HCT116 (cell line): ENCODE measurements at regions not wholly inside any gene's neighbourhood (a gene's known extent, or its start where the extent isn't known, plus 50 kb on each side); places are given as distances from the start of the nearest gene placed in this dataset.

ENCODE experiments used
- ATAC-seq: fragments of 200-7000 bp; cut with Tn5 transposase; 2 replicates; pipeline ENCODE4 v1.9.1; 2020; ENCODE audit warnings: mild to moderate bottlenecking, moderate library complexity
- BruUV-seq: library from RNA; stranded (reverse); fragments of 400-500 nt; replicated peaks from 2 replicates; lab custom pipeline; 2021; lab: Mats Ljungman, UMichigan
- CTCF ChIA-PET: fragments of 300-600 bp; sonication (Branson Sonifier 250); formaldehyde crosslinking; loops from one replicate; lab custom pipeline; 2021; ENCODE audit warnings: antibody characterized with exemption; lab: Charles Lee
- POLR2A ChIA-PET: fragments of 300-600, 350-600 bp; sonication (Branson Sonifier 250); formaldehyde crosslinking; loops from one replicate; lab custom pipeline; 2021; ENCODE audit warnings: antibody characterized with exemption; lab: Charles Lee
- RAD21 ChIA-PET, 2 experiments: fragments of 300-600 bp; sonication (Branson Sonifier 250); formaldehyde crosslinking; loops; one replicate each; lab custom pipeline; 2023; ENCODE audit warnings: low total read pairs in 2 of 2; ENCODE audit not compliant: uncharacterized antibody in 2 of 2, unreplicated experiment in 2 of 2, low non-redundant PET in 1 of 2; lab: Charles Lee
- DNase-seq: peaks from one replicate; pipeline ENCODE4 v3.0.0-alpha.2; 2010; ENCODE audit warnings: low read depth, low spot score
- H2AFZ ChIP-seq: fragments of 200-600 bp; shearing (Covaris generic), sonication (generic); 2 replicates; pipeline ENCODE4 v1.6.1; 2017; ENCODE audit warnings: low read depth, mixed run types, mixed read lengths, antibody characterized with exemption, low read length; ENCODE audit not compliant: poor library complexity, severe bottlenecking
- H3K27ac ChIP-seq: 2 replicates; pipeline ENCODE4 v1.5.1; 2012; ENCODE audit warnings: low read depth, low read length
- H3K27me3 ChIP-seq: fragments of 200-600 bp; sonication (generic); 2 replicates; pipeline ENCODE4 v1.6.1; 2016; ENCODE audit warnings: mixed run types, low read length, mixed read lengths; ENCODE audit not compliant: insufficient read depth
- H3K36me3 ChIP-seq, 2 experiments: fragments of 200-500 bp in 1 of 2; fragments of 200-600 bp in 1 of 2; sonication (Bioruptor generic) in 1 of 2; sonication (generic) in 1 of 2; 2 replicates each; pipeline versions ENCODE4 v1.5.1 to v1.6.1; 2014 to 2016; ENCODE audit warnings: low read length in 2 of 2, inconsistent platforms in 1 of 2, mixed read lengths in 1 of 2, mixed run types in 1 of 2; ENCODE audit not compliant: insufficient read depth in 2 of 2, control insufficient read depth in 1 of 2
- H3K4me1 ChIP-seq, 2 experiments: fragments of 200-600 bp in 1 of 2; sonication (generic) in 1 of 2; 2 replicates each; pipeline versions ENCODE4 v1.5.1 to v1.6.1; 2012 to 2017; ENCODE audit warnings: low read length in 2 of 2, inconsistent platforms in 1 of 2, mild to moderate bottlenecking in 1 of 2, mixed read lengths in 1 of 2, mixed run types in 1 of 2, moderate library complexity in 1 of 2; ENCODE audit not compliant: insufficient read depth in 2 of 2, control insufficient read depth in 1 of 2
- H3K4me2 ChIP-seq: fragments of 200-600 bp; sonication (generic); 2 replicates; pipeline ENCODE4 v1.6.1; 2017; ENCODE audit warnings: mixed run types, low read length, mixed read lengths
- H3K4me3 ChIP-seq, 2 experiments: fragments of 200-600 bp in 1 of 2; sonication (generic) in 1 of 2; replicated peaks in 1 of 2; 2 replicates each; pipeline ENCODE4 v1.5.1; 2011 to 2016; ENCODE audit warnings: low read length in 2 of 2, control low read depth in 1 of 2, low read depth in 1 of 2, mild to moderate bottlenecking in 1 of 2, mixed read lengths in 1 of 2, mixed run types in 1 of 2
- H3K79me2 ChIP-seq: fragments of 200-600 bp; sonication (generic); 2 replicates; pipeline ENCODE4 v1.6.1; 2017; ENCODE audit warnings: mild to moderate bottlenecking, mixed run types, low read length, moderate library complexity, mixed read lengths; ENCODE audit not compliant: insufficient read depth
- H3K9ac ChIP-seq: fragments of 200-600 bp; sonication (generic); 2 replicates; pipeline ENCODE4 v1.6.1; 2016; ENCODE audit warnings: low read length, mixed read lengths
- H3K9me2 ChIP-seq: fragments of 200-600 bp; sonication (generic), shearing (Covaris generic); 2 replicates; pipeline ENCODE4 v1.6.1; 2017; ENCODE audit warnings: mixed run types, mild to moderate bottlenecking, moderate library complexity; ENCODE audit not compliant: insufficient read depth
- H3K9me3 ChIP-seq, 2 experiments: fragments of 200-500 bp in 1 of 2; fragments of 200-600 bp in 1 of 2; sonication (Bioruptor generic) in 1 of 2; sonication (generic) in 1 of 2; 2 replicates each; pipeline ENCODE4 v1.6.1; 2014 to 2017; ENCODE audit warnings: low read length in 2 of 2, mixed read lengths in 2 of 2, inconsistent platforms in 1 of 2, low read depth in 1 of 2, mild to moderate bottlenecking in 1 of 2, mixed run types in 1 of 2, moderate library complexity in 1 of 2; ENCODE audit not compliant: control insufficient read depth in 1 of 2, insufficient read depth in 1 of 2
- H4K20me1 ChIP-seq: fragments of 200-600 bp; sonication (generic), shearing (Covaris generic); 2 replicates; pipeline ENCODE4 v1.6.1; 2017; ENCODE audit warnings: mixed run types, mild to moderate bottlenecking, moderate library complexity; ENCODE audit not compliant: insufficient read depth
- CEBPB ChIP-seq: IDR thresholded peaks from 2 replicates; pipeline ENCODE4 v1.6.1; 2012; ENCODE audit warnings: low read depth
- EGR1 ChIP-seq: IDR thresholded peaks from 2 replicates; pipeline ENCODE4 v1.6.1; 2012; ENCODE audit warnings: low read depth
- ELF1 ChIP-seq: IDR thresholded peaks from 2 replicates; pipeline ENCODE4 v1.6.1; 2012; ENCODE audit warnings: low read depth, borderline replicate concordance
- EZH2phosphoT487 ChIP-seq: fragments of 200-600 bp; IDR thresholded peaks from 2 replicates; pipeline ENCODE4 v1.6.1; 2018; ENCODE audit warnings: antibody characterized with exemption, borderline replicate concordance
- FOSL1 ChIP-seq: IDR thresholded peaks from 2 replicates; pipeline ENCODE4 v1.6.1; 2012; ENCODE audit warnings: low read depth
- JUND ChIP-seq: IDR thresholded peaks from 2 replicates; pipeline ENCODE4 v1.6.1; 2012
- POLR2A ChIP-seq: IDR thresholded peaks from 2 replicates; pipeline ENCODE4 v1.7.0; 2011; ENCODE audit warnings: borderline replicate concordance; ENCODE audit not compliant: insufficient read depth, insufficient read length; ENCODE audit errors: extremely low read depth
- SP1 ChIP-seq: IDR thresholded peaks from 2 replicates; pipeline ENCODE4 v1.6.1; 2012; ENCODE audit warnings: low read depth
- SRF ChIP-seq: IDR thresholded peaks from 2 replicates; pipeline ENCODE4 v1.6.1; 2012; ENCODE audit warnings: low read depth
- intact Hi-C: fragments of 100-400 bp; cut with micrococcal nuclease; formaldehyde crosslinking; loops from 2 replicates; pipeline ENCODE4 v1.10.0; 2022
- TF ChIP-seq, protein P1 (sequence below): IDR thresholded peaks from 2 replicates; pipeline ENCODE4 v1.6.1; 2012
- TF ChIP-seq, protein P2 (sequence below): IDR thresholded peaks from 2 replicates; pipeline ENCODE4 v1.6.1; 2012
- TF ChIP-seq, protein P3 (sequence below), 3 experiments: fragments of 200-600 bp in 1 of 3; sonication (generic) in 1 of 3; IDR thresholded peaks in 2 of 3; conservative IDR thresholded peaks in 1 of 3; 2 replicates each; pipeline ENCODE4 v1.5.1; 2012 to 2017; ENCODE audit warnings: low read depth in 2 of 3, low read length in 2 of 3, antibody characterized with exemption in 1 of 3, borderline replicate concordance in 1 of 3, control low read depth in 1 of 3, mild to moderate bottlenecking in 1 of 3, mixed read lengths in 1 of 3, mixed run types in 1 of 3, moderate library complexity in 1 of 3; ENCODE audit not compliant: insufficient read depth in 1 of 3

GRCh38 chr18:21167641-21168377 is 56.2 kb upstream of the ROCK1 start:
- H3K79me2 ChIP-seq: no peaks in the 10 kb centered on the region
- ChIA-PET RAD21 (no interaction called here), CTCF (interaction anchor here (1.7 kb wide), 1 partner anchor 12 kb away, joined by 6 read pairs; no protein-coding TSS in a partner anchor), POLR2A (no interaction called here)
- intact Hi-C loops: loop anchor here (5.0 to 10.0 kb wide), 2 partner anchors 36 to 53 kb away; partner anchors contain the start of gene ROCK1
- no peaks in the 10 kb centered on the region for H3K27me3 ChIP-seq
- H3K9ac ChIP-seq: no peak overlapping the region
- no TSS peak for BruUV-seq
- no peak overlapping the region for H3K27ac ChIP-seq
- H3K4me3 ChIP-seq: no peak overlapping the region
- DNase-seq (peak; percentile 15), ATAC-seq (no peak)
- H3K9me2 ChIP-seq: no peaks in the 10 kb centered on the region
- H3K4me1 ChIP-seq: no peaks in the 10 kb centered on the region
- H3K36me3 ChIP-seq: no peaks in the 10 kb centered on the region
- H3K4me2 ChIP-seq: no peak overlapping the region
- TF ChIP-seq ELF1 (no peak), EGR1 (no peak), EZH2phosphoT487 (no peak), POLR2A (no peak), SRF (no peak), CEBPB (no peak), FOSL1 (no peak), SP1 (no peak), JUND (no peak)
- TF ChIP-seq, protein P1, sequence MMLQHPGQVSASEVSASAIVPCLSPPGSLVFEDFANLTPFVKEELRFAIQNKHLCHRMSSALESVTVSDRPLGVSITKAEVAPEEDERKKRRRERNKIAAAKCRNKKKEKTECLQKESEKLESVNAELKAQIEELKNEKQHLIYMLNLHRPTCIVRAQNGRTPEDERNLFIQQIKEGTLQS: no peak
- TF ChIP-seq, protein P2, sequence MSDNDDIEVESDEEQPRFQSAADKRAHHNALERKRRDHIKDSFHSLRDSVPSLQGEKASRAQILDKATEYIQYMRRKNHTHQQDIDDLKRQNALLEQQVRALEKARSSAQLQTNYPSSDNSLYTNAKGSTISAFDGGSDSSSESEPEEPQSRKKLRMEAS: no peak
- TF ChIP-seq, protein P3, sequence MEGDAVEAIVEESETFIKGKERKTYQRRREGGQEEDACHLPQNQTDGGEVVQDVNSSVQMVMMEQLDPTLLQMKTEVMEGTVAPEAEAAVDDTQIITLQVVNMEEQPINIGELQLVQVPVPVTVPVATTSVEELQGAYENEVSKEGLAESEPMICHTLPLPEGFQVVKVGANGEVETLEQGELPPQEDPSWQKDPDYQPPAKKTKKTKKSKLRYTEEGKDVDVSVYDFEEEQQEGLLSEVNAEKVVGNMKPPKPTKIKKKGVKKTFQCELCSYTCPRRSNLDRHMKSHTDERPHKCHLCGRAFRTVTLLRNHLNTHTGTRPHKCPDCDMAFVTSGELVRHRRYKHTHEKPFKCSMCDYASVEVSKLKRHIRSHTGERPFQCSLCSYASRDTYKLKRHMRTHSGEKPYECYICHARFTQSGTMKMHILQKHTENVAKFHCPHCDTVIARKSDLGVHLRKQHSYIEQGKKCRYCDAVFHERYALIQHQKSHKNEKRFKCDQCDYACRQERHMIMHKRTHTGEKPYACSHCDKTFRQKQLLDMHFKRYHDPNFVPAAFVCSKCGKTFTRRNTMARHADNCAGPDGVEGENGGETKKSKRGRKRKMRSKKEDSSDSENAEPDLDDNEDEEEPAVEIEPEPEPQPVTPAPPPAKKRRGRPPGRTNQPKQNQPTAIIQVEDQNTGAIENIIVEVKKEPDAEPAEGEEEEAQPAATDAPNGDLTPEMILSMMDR (IDR thresholded peaks at IDR 0.05 in 2 of 3, conservative IDR thresholded peaks at IDR 0.05 in 1 of 3; ENCODE audit: borderline replicate concordance in 1 of 3, insufficient read depth in 1 of 3, low read depth in 2 of 3, low read length in 2 of 3): no peak
- no peaks in the 10 kb centered on the region for H4K20me1 ChIP-seq
- H2AFZ ChIP-seq: no peak overlapping the region
- no peaks in the 10 kb centered on the region for H3K9me3 ChIP-seq
